C4-2B (cell line): ENCODE measurements at regions not wholly inside any gene's neighbourhood (a gene's known extent, or its start where the extent isn't known, plus 50 kb on each side); places are given as distances from the start of the nearest gene placed in this dataset.

Experiments used
- CTCF ChIP-seq: fragments of 450-650 bp; conservative IDR thresholded peaks from 2 replicates; pipeline ENCODE4 v1.5.1; 2017; ENCODE audit warnings: mild to moderate bottlenecking
- ZFX ChIP-seq: fragments of 450-650 bp; IDR thresholded peaks from 2 replicates; pipeline ENCODE4 v1.6.1; 2017

GRCh38 chr2:7749895-7750559 is 832.8 kb downstream of the RNF144A start:
- TF ChIP-seq CTCF (no peak), ZFX (no peak)
